ENCODE measurements at regions not wholly inside any gene's neighbourhood (a gene's known extent, or its start where the extent isn't known, plus 50 kb on each side); places are given as distances from the start of the nearest gene placed in this dataset.

GRCh38 chr22:25383278-25383820, 163.9 kb downstream of the CRYBB2 start:
- Histone ChIP-seq H3K79me2 (ENCODE audit: control insufficient read depth, insufficient read depth, low read length, unreplicated experiment) (peaks cover 2% of the 10 kb centered on the region), H3K36me3 (ENCODE audit: insufficient read depth, low read length) (no peaks in the 10 kb centered on the region), H3K27me3 (ENCODE audit: insufficient read depth, low read length) (no peaks in the 10 kb centered on the region), H3K27ac (ENCODE audit: low read depth, low read length) (no peak overlapping the region), H2AFZ (ENCODE audit: low read length, unreplicated experiment) (no peak overlapping the region), H3K4me3 (ENCODE audit: low read depth, low read length) (no peak overlapping the region), H3K4me1 (ENCODE audit: control insufficient read depth, insufficient read depth, low read length, unreplicated experiment) (no peaks in the 10 kb centered on the region)

- H3K4me3 ChIP-seq (ENCODE audit: low read depth, low read length), result no peak overlapping the region
- peaks cover 2% of the 10 kb centered on the region for H3K79me2 ChIP-seq (ENCODE audit: control insufficient read depth, insufficient read depth, low read length, unreplicated experiment)
- no peaks in the 10 kb centered on the region for H3K4me1 ChIP-seq (ENCODE audit: control insufficient read depth, insufficient read depth, low read length, unreplicated experiment)
- no peaks in the 10 kb centered on the region for H3K36me3 ChIP-seq (ENCODE audit: insufficient read depth, low read length)
- no peak overlapping the region for H2AFZ ChIP-seq (ENCODE audit: low read length, unreplicated experiment)
- no peaks in the 10 kb centered on the region for H3K27me3 ChIP-seq (ENCODE audit: insufficient read depth, low read length)
- no peak overlapping the region for H3K27ac ChIP-seq (ENCODE audit: low read depth, low read length)
Observed at GRCh38 chr22:25383892-25384291, 164.5 kb downstream of the CRYBB2 start.

- Histone ChIP-seq H3K4me1 (ENCODE audit: control insufficient read depth, insufficient read depth, low read length, unreplicated experiment) (no peaks in the 10 kb centered on the region), H3K27me3 (ENCODE audit: insufficient read depth, low read length) (no peaks in the 10 kb centered on the region), H2AFZ (ENCODE audit: low read length, unreplicated experiment) (no peak overlapping the region), H3K27ac (ENCODE audit: low read depth, low read length) (no peak overlapping the region), H3K79me2 (ENCODE audit: control insufficient read depth, insufficient read depth, low read length, unreplicated experiment) (peaks cover 4% of the 10 kb centered on the region), H3K36me3 (ENCODE audit: insufficient read depth, low read length) (no peaks in the 10 kb centered on the region), H3K4me3 (ENCODE audit: low read depth, low read length) (no peak overlapping the region)
Observed at GRCh38 chr22:25386538-25386884, 167.1 kb downstream of the CRYBB2 start.

GRCh38 chr22:25388415-25388814, 169.0 kb downstream of the CRYBB2 start:
- no peaks in the 10 kb centered on the region for H3K36me3 ChIP-seq (ENCODE audit: insufficient read depth, low read length)
- H3K27ac ChIP-seq (ENCODE audit: low read depth, low read length), result no peak overlapping the region
- no peaks in the 10 kb centered on the region for H3K27me3 ChIP-seq (ENCODE audit: insufficient read depth, low read length)
- H3K4me3 ChIP-seq (ENCODE audit: low read depth, low read length), result no peak overlapping the region
- H2AFZ ChIP-seq (ENCODE audit: low read length, unreplicated experiment), result no peak overlapping the region
- H3K4me1 ChIP-seq (ENCODE audit: control insufficient read depth, insufficient read depth, low read length, unreplicated experiment), result no peaks in the 10 kb centered on the region
- H3K79me2 ChIP-seq (ENCODE audit: control insufficient read depth, insufficient read depth, low read length, unreplicated experiment), result peaks cover 8% of the 10 kb centered on the region

GRCh38 chr22:25388866-25389540, 169.6 kb downstream of the CRYBB2 start:
- Histone ChIP-seq H3K36me3 (ENCODE audit: insufficient read depth, low read length) (no peaks in the 10 kb centered on the region), H3K27me3 (ENCODE audit: insufficient read depth, low read length) (no peaks in the 10 kb centered on the region), H3K79me2 (ENCODE audit: control insufficient read depth, insufficient read depth, low read length, unreplicated experiment) (peaks cover 8% of the 10 kb centered on the region), H3K4me3 (ENCODE audit: low read depth, low read length) (no peak overlapping the region), H3K4me1 (ENCODE audit: control insufficient read depth, insufficient read depth, low read length, unreplicated experiment) (no peaks in the 10 kb centered on the region), H2AFZ (ENCODE audit: low read length, unreplicated experiment) (no peak overlapping the region), H3K27ac (ENCODE audit: low read depth, low read length) (no peak overlapping the region)

- peaks cover 9% of the 10 kb centered on the region for H3K79me2 ChIP-seq (ENCODE audit: control insufficient read depth, insufficient read depth, low read length, unreplicated experiment)
- no peaks in the 10 kb centered on the region for H3K27me3 ChIP-seq (ENCODE audit: insufficient read depth, low read length)
Observed at GRCh38 chr22:25389541-25389919, 170.1 kb downstream of the CRYBB2 start.

GRCh38 chr22:25390297-25391240, 171.1 kb downstream of the CRYBB2 start:
- no peaks in the 10 kb centered on the region for H3K36me3 ChIP-seq (ENCODE audit: insufficient read depth, low read length)
- no peaks in the 10 kb centered on the region for H3K27me3 ChIP-seq (ENCODE audit: insufficient read depth, low read length)
- no peak overlapping the region for H3K27ac ChIP-seq (ENCODE audit: low read depth, low read length)
- H2AFZ ChIP-seq (ENCODE audit: low read length, unreplicated experiment), result no peak overlapping the region
- H3K4me3 ChIP-seq (ENCODE audit: low read depth, low read length), result no peak overlapping the region
- no peaks in the 10 kb centered on the region for H3K4me1 ChIP-seq (ENCODE audit: control insufficient read depth, insufficient read depth, low read length, unreplicated experiment)
- peaks cover 11% of the 10 kb centered on the region for H3K79me2 ChIP-seq (ENCODE audit: control insufficient read depth, insufficient read depth, low read length, unreplicated experiment)

More at GRCh38 chr22:25389541-25389919, 170.1 kb downstream of the CRYBB2 start:
- Histone ChIP-seq H3K4me3 (ENCODE audit: low read depth, low read length) (no peak overlapping the region), H2AFZ (ENCODE audit: low read length, unreplicated experiment) (no peak overlapping the region), H3K4me1 (ENCODE audit: control insufficient read depth, insufficient read depth, low read length, unreplicated experiment) (no peaks in the 10 kb centered on the region), H3K27ac (ENCODE audit: low read depth, low read length) (no peak overlapping the region), H3K36me3 (ENCODE audit: insufficient read depth, low read length) (no peaks in the 10 kb centered on the region)

GRCh38 chr22:25392584-25392983, 171.9 kb upstream of the GRK3 start:
- Histone ChIP-seq H3K4me3 (ENCODE audit: low read depth, low read length) (no peak overlapping the region), H3K4me1 (ENCODE audit: control insufficient read depth, insufficient read depth, low read length, unreplicated experiment) (no peaks in the 10 kb centered on the region), H3K27ac (ENCODE audit: low read depth, low read length) (no peak overlapping the region), H3K36me3 (ENCODE audit: insufficient read depth, low read length) (no peaks in the 10 kb centered on the region), H3K27me3 (ENCODE audit: insufficient read depth, low read length) (no peaks in the 10 kb centered on the region), H3K79me2 (ENCODE audit: control insufficient read depth, insufficient read depth, low read length, unreplicated experiment) (peaks cover 21% of the 10 kb centered on the region), H2AFZ (ENCODE audit: low read length, unreplicated experiment) (no peak overlapping the region)

GRCh38 chr22:25393121-25393805, 171.2 kb upstream of the GRK3 start:
- Histone ChIP-seq H3K79me2 (ENCODE audit: control insufficient read depth, insufficient read depth, low read length, unreplicated experiment) (peaks cover 22% of the 10 kb centered on the region), H3K27ac (ENCODE audit: low read depth, low read length) (no peak overlapping the region), H3K27me3 (ENCODE audit: insufficient read depth, low read length) (no peaks in the 10 kb centered on the region), H3K36me3 (ENCODE audit: insufficient read depth, low read length) (no peaks in the 10 kb centered on the region), H3K4me1 (ENCODE audit: control insufficient read depth, insufficient read depth, low read length, unreplicated experiment) (no peaks in the 10 kb centered on the region), H3K4me3 (ENCODE audit: low read depth, low read length) (no peak overlapping the region), H2AFZ (ENCODE audit: low read length, unreplicated experiment) (no peak overlapping the region)

GRCh38 chr22:25395468-25395867, 169.0 kb upstream of the GRK3 start:
- H3K27ac ChIP-seq (ENCODE audit: low read depth, low read length), result no peak overlapping the region
- no peak overlapping the region for H3K4me3 ChIP-seq (ENCODE audit: low read depth, low read length)
- peaks cover 23% of the 10 kb centered on the region for H3K79me2 ChIP-seq (ENCODE audit: control insufficient read depth, insufficient read depth, low read length, unreplicated experiment)
- no peak overlapping the region for H2AFZ ChIP-seq (ENCODE audit: low read length, unreplicated experiment)
- H3K27me3 ChIP-seq (ENCODE audit: insufficient read depth, low read length), result no peaks in the 10 kb centered on the region
- H3K4me1 ChIP-seq (ENCODE audit: control insufficient read depth, insufficient read depth, low read length, unreplicated experiment), result peaks cover 1% of the 10 kb centered on the region
- H3K36me3 ChIP-seq (ENCODE audit: insufficient read depth, low read length), result no peaks in the 10 kb centered on the region
